DOHH2 (cell line): ENCODE measurements at regions not wholly inside any gene's neighbourhood (a gene's known extent, or its start where the extent isn't known, plus 50 kb on each side); places are given as distances from the start of the nearest gene placed in this dataset.

Experiments used
- EZH2phosphoT487 ChIP-seq: fragments of 200-600 bp; sonication (generic); IDR thresholded peaks from 2 replicates; pipeline ENCODE4 v1.6.1; 2017; ENCODE audit warnings: borderline replicate concordance, mild to moderate bottlenecking, antibody characterized with exemption, low read length, moderate library complexity, mixed read lengths
- TF ChIP-seq, protein P1 (sequence below): fragments of 200-600 bp; sonication (generic); IDR thresholded peaks from one replicate; pipeline ENCODE4 v1.5.1; 2014; ENCODE audit warnings: antibody characterized with exemption, mild to moderate bottlenecking, low read depth, low read length; ENCODE audit not compliant: poor library complexity, severe bottlenecking

DNA sequence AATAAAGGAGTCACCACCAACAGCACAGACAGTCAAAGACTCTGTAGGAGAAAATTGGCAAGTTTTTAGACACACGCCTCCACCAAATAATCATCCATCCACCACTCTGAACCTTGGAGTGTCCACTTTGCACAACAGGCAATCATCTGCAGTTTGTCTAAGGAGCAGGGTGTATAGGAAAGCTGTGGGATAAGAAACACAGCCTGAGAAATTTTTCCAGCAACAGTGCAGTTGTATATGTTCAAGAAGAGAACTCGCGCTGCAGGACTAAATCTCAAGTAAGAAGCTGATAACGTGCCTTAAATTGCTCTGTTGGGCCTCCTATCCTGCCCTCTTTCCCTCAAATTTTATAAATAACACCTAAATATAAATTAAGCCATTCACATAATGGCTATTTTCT is 136.7 kb upstream of the PPARGC1A start:
- TF ChIP-seq, protein P1, sequence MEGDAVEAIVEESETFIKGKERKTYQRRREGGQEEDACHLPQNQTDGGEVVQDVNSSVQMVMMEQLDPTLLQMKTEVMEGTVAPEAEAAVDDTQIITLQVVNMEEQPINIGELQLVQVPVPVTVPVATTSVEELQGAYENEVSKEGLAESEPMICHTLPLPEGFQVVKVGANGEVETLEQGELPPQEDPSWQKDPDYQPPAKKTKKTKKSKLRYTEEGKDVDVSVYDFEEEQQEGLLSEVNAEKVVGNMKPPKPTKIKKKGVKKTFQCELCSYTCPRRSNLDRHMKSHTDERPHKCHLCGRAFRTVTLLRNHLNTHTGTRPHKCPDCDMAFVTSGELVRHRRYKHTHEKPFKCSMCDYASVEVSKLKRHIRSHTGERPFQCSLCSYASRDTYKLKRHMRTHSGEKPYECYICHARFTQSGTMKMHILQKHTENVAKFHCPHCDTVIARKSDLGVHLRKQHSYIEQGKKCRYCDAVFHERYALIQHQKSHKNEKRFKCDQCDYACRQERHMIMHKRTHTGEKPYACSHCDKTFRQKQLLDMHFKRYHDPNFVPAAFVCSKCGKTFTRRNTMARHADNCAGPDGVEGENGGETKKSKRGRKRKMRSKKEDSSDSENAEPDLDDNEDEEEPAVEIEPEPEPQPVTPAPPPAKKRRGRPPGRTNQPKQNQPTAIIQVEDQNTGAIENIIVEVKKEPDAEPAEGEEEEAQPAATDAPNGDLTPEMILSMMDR: no peak
- no peak for TF ChIP-seq EZH2phosphoT487
